ENCODE measurements at regions not wholly inside any gene's neighbourhood (a gene's known extent, or its start where the extent isn't known, plus 50 kb on each side); places are given as distances from the start of the nearest gene placed in this dataset.

GRCh38 chr2:62396880-62397279, 109.1 kb downstream of the TMEM17 start:
- H3K9me1 ChIP-seq (ENCODE audit: insufficient read depth, low read length): no peaks in the 10 kb centered on the region
- H2BK20ac ChIP-seq (ENCODE audit: low read depth, low read length): no peak overlapping the region
- no peak overlapping the region for H2BK5ac ChIP-seq (ENCODE audit: low read depth, low read length, poor library complexity, severe bottlenecking)
- no peak overlapping the region for H3K4ac ChIP-seq (ENCODE audit: low read depth, low read length)
- DNase-seq (no peak), ATAC-seq (ENCODE audit: low read depth) (no peak)
- no peak overlapping the region for H4K5ac ChIP-seq (ENCODE audit: low read depth, low read length)
- H3K4me2 ChIP-seq (ENCODE audit: low read depth, low read length): no peak overlapping the region
- no peak overlapping the region for H4K8ac ChIP-seq (ENCODE audit: low read depth in 2 of 2, low read length in 2 of 2)
- H2AK5ac ChIP-seq (ENCODE audit: low read depth, low read length): no peak overlapping the region
- H3K27me3 ChIP-seq (ENCODE audit: control insufficient read depth, insufficient read depth, low read length): 0 out of 2 replicates have a peak, but pooled peaks cover 2% of the 10 kb centered on the region
- intact Hi-C loops (cut with micrococcal nuclease) (no loop called here), in situ Hi-C loops (cut with MboI; ENCODE audit: low sequenced_read_pairs) (no loop called here), dilution Hi-C loops (cut with HindIII; ENCODE audit: low sequenced_read_pairs, unreplicated experiment) (no loop called here)
- H3K56ac ChIP-seq (ENCODE audit: extremely low read depth, insufficient read depth, low read length): no peak overlapping the region
- ChIA-PET CTCF (interaction anchor here (0.6 kb wide), 1 partner anchor 9 kb away, joined by 4 read pairs; no protein-coding TSS in a partner anchor), POLR2A (ENCODE audit: unreplicated experiment) (no interaction called here)
- H3K4me3 ChIP-seq (ENCODE audit: insufficient read depth, low read depth, low read length): no peak overlapping the region
- H2AFZ ChIP-seq (replicated peaks; ENCODE audit: low read length, poor library complexity): no peak overlapping the region
- H3K79me1 ChIP-seq (ENCODE audit: low read depth in 1 of 2, low read length in 2 of 2): no peaks in the 10 kb centered on the region
- H3K9ac ChIP-seq (ENCODE audit: low read depth, low read length): no peak overlapping the region
- no peak overlapping the region for H2BK15ac ChIP-seq (ENCODE audit: low read depth, low read length)
- WGBS, 2 experiments (ENCODE audit: extremely low coverage in 2 of 2, insufficient read length in 1 of 2): no CpG with 5 or more reads among the region's 2 CpGs
- H3K14ac ChIP-seq (replicated peaks; ENCODE audit: low read depth, low read length): no peak overlapping the region
- no peaks in the 10 kb centered on the region for H4K20me1 ChIP-seq (ENCODE audit: insufficient read depth, low read length)
- H3K18ac ChIP-seq (ENCODE audit: low read depth, low read length): no peak overlapping the region
- no peak overlapping the region for H3K27ac ChIP-seq (ENCODE audit: insufficient read depth, low read length)
- H3K9me3 ChIP-seq (ENCODE audit: control insufficient read depth, insufficient read depth, low read length): no peaks in the 10 kb centered on the region
- no peak overlapping the region for H4K91ac ChIP-seq (ENCODE audit: insufficient read depth, low read depth, low read length)
- no peak overlapping the region for H3K23ac ChIP-seq (ENCODE audit: low read depth, low read length)
- no peaks in the 10 kb centered on the region for H3K4me1 ChIP-seq (ENCODE audit: control insufficient read depth, insufficient read depth, low read length)
- no peaks in the 10 kb centered on the region for H3K36me3 ChIP-seq (ENCODE audit: control insufficient read depth, insufficient read depth, low read length)
- BruUV-seq (replicated peaks): no TSS peak
- H2BK120ac ChIP-seq (ENCODE audit: low read depth, low read length): no peak overlapping the region
- TF ChIP-seq SMC3 (IDR thresholded peaks at IDR 0.05; ENCODE audit: low read depth, low read length): no peak
- TF ChIP-seq, protein P1, sequence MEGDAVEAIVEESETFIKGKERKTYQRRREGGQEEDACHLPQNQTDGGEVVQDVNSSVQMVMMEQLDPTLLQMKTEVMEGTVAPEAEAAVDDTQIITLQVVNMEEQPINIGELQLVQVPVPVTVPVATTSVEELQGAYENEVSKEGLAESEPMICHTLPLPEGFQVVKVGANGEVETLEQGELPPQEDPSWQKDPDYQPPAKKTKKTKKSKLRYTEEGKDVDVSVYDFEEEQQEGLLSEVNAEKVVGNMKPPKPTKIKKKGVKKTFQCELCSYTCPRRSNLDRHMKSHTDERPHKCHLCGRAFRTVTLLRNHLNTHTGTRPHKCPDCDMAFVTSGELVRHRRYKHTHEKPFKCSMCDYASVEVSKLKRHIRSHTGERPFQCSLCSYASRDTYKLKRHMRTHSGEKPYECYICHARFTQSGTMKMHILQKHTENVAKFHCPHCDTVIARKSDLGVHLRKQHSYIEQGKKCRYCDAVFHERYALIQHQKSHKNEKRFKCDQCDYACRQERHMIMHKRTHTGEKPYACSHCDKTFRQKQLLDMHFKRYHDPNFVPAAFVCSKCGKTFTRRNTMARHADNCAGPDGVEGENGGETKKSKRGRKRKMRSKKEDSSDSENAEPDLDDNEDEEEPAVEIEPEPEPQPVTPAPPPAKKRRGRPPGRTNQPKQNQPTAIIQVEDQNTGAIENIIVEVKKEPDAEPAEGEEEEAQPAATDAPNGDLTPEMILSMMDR (conservative IDR thresholded peaks at IDR 0.05; ENCODE audit: low read depth, low read length): no peak
- H2AK9ac ChIP-seq (replicated peaks; ENCODE audit: low read depth, low read length, poor library complexity): no peak overlapping the region

Data from IMR-90 (cell line).